ENCODE measurements at regions not wholly inside any gene's neighbourhood (a gene's known extent, or its start where the extent isn't known, plus 50 kb on each side); places are given as distances from the start of the nearest gene placed in this dataset.

DNA sequence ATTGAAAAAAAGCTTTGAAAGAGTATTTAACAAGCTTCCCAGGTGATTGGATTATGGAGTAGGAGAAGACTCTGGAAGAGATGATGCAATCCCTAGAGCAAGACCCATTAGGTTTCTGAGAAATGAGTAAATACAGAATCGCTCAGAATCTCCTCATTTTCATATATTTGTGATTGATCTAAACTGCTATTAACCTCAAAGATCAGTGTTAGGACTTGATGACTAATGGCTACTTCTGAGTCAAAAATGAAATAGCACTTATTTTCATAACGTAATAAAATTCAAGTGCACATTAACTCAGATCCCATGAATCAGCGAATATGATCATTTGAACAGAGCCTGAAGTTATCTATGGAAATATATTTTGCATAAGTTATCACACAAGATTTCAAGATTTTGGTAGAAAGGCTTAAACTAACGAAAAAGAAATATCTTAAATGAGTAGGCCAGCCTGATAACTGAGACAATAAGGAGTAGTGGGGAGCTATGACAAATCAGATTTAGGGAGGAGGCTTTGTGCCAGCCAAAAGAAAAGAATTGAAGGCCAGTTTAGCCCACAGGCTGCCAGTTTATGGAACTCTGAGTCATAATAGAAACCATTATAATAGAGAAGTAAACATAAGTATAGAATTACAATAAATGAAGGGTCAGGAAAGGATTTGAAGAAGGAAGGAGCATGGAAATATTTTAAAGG, 106.7 kb upstream of the OSMR start:
- no peak overlapping the region for H3K27ac ChIP-seq
- peaks cover 13% of the 10 kb centered on the region for H3K9me3 ChIP-seq
- no peaks in the 10 kb centered on the region for H3K27me3 ChIP-seq (replicated peaks; ENCODE audit: insufficient read depth)
- DNase-seq (ENCODE audit: low spot score) (no peak), ATAC-seq (ENCODE audit: insufficient number of reproducible peaks, low FRiP score, low read depth) (no peak)
- no peak overlapping the region for H3K4me3 ChIP-seq
- H3K4me1 ChIP-seq (ENCODE audit: control insufficient read depth in 1 of 2, low read depth in 2 of 2) = no peaks in the 10 kb centered on the region
- TF ChIP-seq, protein P1, sequence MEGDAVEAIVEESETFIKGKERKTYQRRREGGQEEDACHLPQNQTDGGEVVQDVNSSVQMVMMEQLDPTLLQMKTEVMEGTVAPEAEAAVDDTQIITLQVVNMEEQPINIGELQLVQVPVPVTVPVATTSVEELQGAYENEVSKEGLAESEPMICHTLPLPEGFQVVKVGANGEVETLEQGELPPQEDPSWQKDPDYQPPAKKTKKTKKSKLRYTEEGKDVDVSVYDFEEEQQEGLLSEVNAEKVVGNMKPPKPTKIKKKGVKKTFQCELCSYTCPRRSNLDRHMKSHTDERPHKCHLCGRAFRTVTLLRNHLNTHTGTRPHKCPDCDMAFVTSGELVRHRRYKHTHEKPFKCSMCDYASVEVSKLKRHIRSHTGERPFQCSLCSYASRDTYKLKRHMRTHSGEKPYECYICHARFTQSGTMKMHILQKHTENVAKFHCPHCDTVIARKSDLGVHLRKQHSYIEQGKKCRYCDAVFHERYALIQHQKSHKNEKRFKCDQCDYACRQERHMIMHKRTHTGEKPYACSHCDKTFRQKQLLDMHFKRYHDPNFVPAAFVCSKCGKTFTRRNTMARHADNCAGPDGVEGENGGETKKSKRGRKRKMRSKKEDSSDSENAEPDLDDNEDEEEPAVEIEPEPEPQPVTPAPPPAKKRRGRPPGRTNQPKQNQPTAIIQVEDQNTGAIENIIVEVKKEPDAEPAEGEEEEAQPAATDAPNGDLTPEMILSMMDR (IDR thresholded peaks at IDR 0.05) = no peak
- H3K36me3 ChIP-seq = no peaks in the 10 kb centered on the region

DNA sequence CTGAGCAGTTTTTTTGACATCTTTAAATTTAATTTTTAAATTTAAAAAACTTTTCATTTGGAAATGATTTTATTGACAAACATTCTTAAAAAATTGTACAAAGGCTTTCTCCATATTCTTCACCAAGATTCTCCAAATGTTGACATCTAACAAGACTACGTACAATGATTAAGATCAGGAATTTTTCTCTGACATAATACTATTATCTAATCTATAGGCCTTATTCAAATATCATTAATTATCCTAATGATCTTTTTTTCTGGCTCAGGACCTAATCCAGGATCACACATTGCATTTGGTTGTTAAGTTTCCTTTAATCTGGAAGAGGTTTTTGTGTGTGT, 106.1 kb upstream of the OSMR start:
- Histone ChIP-seq H3K4me1 (ENCODE audit: control insufficient read depth in 1 of 2, low read depth in 2 of 2) (peaks cover 0 to 4% of the 10 kb centered on the region in 2 donors), H3K9me3 (peaks cover 13% of the 10 kb centered on the region), H3K4me3 (no peak overlapping the region), H3K27ac (no peak overlapping the region), H3K27me3 (replicated peaks; ENCODE audit: insufficient read depth) (no peaks in the 10 kb centered on the region), H3K36me3 (no peaks in the 10 kb centered on the region)
- DNase-seq (ENCODE audit: low spot score) = no peak
- TF ChIP-seq, protein P1 (IDR thresholded peaks at IDR 0.05) = no peak
- no peak for ATAC-seq (ENCODE audit: insufficient number of reproducible peaks, low FRiP score, low read depth)

DNA sequence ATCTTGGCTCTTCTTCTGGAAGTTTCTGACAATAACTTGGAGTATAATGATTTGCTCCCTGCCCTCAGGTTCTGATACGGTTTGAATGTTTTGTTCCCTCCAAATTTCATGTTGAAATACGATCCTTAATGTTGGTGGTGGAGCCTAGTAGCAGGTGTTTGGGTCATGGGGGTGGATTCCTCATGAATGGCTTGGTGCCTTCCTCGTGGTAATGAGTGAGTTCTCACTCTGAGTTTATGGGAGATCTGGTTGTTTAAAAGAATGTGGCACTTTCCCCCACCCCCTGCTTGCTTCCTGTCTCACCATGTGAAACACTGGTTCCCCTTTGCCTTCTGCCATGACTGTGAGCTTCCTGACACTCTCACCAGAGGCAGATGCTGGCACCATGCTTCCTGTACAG, 103.0 kb upstream of the OSMR start:
- DNase-seq (ENCODE audit: low spot score) = no peak
- TF ChIP-seq, protein P1 (IDR thresholded peaks at IDR 0.05) = no peak

DNA sequence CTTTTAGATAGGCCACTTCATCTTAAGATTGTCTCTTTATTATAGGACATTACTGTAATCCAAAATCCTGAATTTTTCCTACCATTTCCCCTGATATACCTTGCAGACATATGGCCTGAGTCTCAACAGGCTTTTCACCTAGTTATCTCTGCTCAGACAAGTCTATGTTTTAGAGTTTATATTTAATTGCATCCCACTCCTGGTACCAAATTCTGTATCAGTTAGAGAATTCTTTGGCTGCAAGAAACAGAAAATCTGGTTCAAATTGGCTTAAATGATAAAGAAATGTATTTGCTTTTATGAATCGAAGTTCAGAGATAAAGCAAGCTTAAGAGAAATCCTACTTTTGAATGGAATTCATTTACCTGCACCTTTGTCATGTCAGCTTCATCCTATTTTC, 102.2 kb upstream of the OSMR start:
- TF ChIP-seq, protein P1 (IDR thresholded peaks at IDR 0.05) = no peak
- DNase-seq (ENCODE audit: low spot score) = no peak
- ATAC-seq (ENCODE audit: insufficient number of reproducible peaks, low FRiP score, low read depth) = no peak
- Histone ChIP-seq H3K27ac (no peak overlapping the region), H3K36me3 (no peaks in the 10 kb centered on the region), H3K4me1 (ENCODE audit: control insufficient read depth in 1 of 2, low read depth in 2 of 2) (peaks cover 0 to 25% of the 10 kb centered on the region in 2 donors), H3K9me3 (peaks cover 13% of the 10 kb centered on the region), H3K27me3 (replicated peaks; ENCODE audit: insufficient read depth) (no peaks in the 10 kb centered on the region), H3K4me3 (no peak overlapping the region)

More for the DNA sequence above, 103.0 kb upstream of the OSMR start:
- Histone ChIP-seq H3K27me3 (replicated peaks; ENCODE audit: insufficient read depth) (no peaks in the 10 kb centered on the region), H3K27ac (no peak overlapping the region), H3K4me3 (no peak overlapping the region), H3K9me3 (peaks cover 13% of the 10 kb centered on the region), H3K4me1 (ENCODE audit: control insufficient read depth in 1 of 2, low read depth in 2 of 2) (peaks cover 0 to 25% of the 10 kb centered on the region in 2 donors), H3K36me3 (no peaks in the 10 kb centered on the region)
- no peak for ATAC-seq (ENCODE audit: insufficient number of reproducible peaks, low FRiP score, low read depth)

DNA sequence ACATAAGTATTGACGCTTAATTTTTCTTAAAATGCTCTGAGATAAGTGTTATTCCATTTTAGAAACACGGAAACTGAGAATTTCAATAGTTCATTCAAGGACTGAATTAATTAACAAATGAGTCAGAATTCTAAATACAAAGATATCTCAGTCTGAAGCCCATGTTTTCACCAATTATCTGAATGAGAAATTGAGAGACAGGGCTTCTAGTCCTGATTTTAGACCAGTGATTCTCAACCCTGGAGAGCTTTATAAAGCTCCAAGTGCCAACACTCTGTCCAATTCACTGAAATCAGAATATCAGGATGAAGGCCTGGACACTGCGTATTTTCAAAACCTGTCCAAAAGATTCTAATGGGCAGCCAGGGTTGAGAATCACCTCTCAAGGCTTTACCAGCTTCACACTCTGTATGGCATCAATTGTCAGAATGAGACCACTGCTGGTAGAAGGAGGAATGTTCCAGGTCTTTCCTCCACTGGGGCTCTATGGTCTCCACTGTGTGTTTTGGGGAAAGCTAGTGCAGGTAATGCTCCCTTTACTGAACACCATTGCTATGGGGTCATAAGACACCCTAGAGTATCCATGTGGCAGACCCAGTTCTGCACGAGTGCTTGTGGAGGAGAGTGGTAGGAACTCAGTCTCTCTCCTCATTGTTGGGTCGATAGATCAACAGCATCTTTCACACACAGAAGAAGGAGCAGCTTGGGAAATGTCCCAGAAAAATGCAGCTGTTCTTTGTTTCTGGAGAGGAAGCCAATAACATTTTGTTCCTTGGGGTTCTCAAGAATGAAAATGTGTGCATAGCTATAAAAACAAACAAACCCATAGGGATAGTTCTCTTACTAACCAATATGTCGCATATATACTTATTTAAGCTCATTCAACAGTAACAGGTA, 99.7 kb upstream of the OSMR start:
- H3K4me3 ChIP-seq = no peak overlapping the region
- peaks cover 0 to 25% of the 10 kb centered on the region in 2 donors for H3K4me1 ChIP-seq (ENCODE audit: control insufficient read depth in 1 of 2, low read depth in 2 of 2)
- H3K27me3 ChIP-seq (replicated peaks; ENCODE audit: insufficient read depth) = no peaks in the 10 kb centered on the region
- TF ChIP-seq, protein P1 (IDR thresholded peaks at IDR 0.05) = no peak
- no peak for DNase-seq (ENCODE audit: low spot score)
- H3K36me3 ChIP-seq = no peaks in the 10 kb centered on the region
- H3K27ac ChIP-seq = no peak overlapping the region
- peaks cover 13% of the 10 kb centered on the region for H3K9me3 ChIP-seq
- ATAC-seq (ENCODE audit: insufficient number of reproducible peaks, low FRiP score, low read depth) = no peak

Data from thoracic aorta (tissue), 2 donors.